HepG2 (cell line): ENCODE measurements at regions not wholly inside any gene's neighbourhood (a gene's known extent, or its start where the extent isn't known, plus 50 kb on each side); places are given as distances from the start of the nearest gene placed in this dataset.
A peak's percentile ranks its signal among the peaks of the same experiment; 100 is the strongest.

ENCODE experiments used
- CHD2 ChIP-seq: IDR thresholded peaks from 2 replicates; pipeline ENCODE4 v1.6.1; 2011; ENCODE audit warnings: low read depth, low read length, improper control_type of control experiment
- GABPA ChIP-seq, 2 experiments: IDR thresholded peaks; 2 replicates each; pipeline ENCODE4 v1.6.1; 2011 to 2016; ENCODE audit warnings: low read depth in 2 of 2, low read length in 1 of 2, missing biosample characterization in 1 of 2, missing genetic modification characterization in 1 of 2
- HOXD1 ChIP-seq: sonication (generic); formaldehyde crosslinking; IDR thresholded peaks from 2 replicates; pipeline ENCODE4 v1.5.0; 2020; ENCODE audit warnings: missing genetic modification reagents
- MIXL1 ChIP-seq: IDR thresholded peaks from 2 replicates; pipeline ENCODE4 v1.6.1; 2016
- NCOA5 ChIP-seq: sonication (generic); formaldehyde crosslinking; IDR thresholded peaks from 2 replicates; pipeline ENCODE4 v1.4.0; 2020; ENCODE audit warnings: missing genetic modification reagents
- NR2F6 ChIP-seq, 2 experiments: IDR thresholded peaks; 2 replicates each; pipeline ENCODE4 v1.6.1; 2016; ENCODE audit warnings: antibody characterized with exemption in 1 of 2, mild to moderate bottlenecking in 1 of 2
- POLR2A ChIP-seq, 2 experiments: IDR thresholded peaks; 2 replicates each; pipeline ENCODE4 v1.6.1; 2011; ENCODE audit warnings: low read depth in 2 of 2, low read length in 2 of 2, mild to moderate bottlenecking in 1 of 2, moderate library complexity in 1 of 2; ENCODE audit not compliant: insufficient read depth in 1 of 2
- RELA ChIP-seq: sonication (generic); formaldehyde crosslinking; IDR thresholded peaks from 2 replicates; pipeline ENCODE4 v1.4.0; 2020; ENCODE audit warnings: missing genetic modification reagents
- RERE ChIP-seq: IDR thresholded peaks from 2 replicates; pipeline ENCODE4 v1.6.1; 2016; ENCODE audit warnings: low read depth, missing genetic modification reagents, missing compliant biosample characterization
- RNF219 ChIP-seq: sonication (generic); formaldehyde crosslinking; IDR thresholded peaks from 2 replicates; pipeline ENCODE4 v1.5.0; 2020; ENCODE audit warnings: mild to moderate bottlenecking, missing genetic modification reagents
- SOX5 ChIP-seq: IDR thresholded peaks from 2 replicates; pipeline ENCODE4 v1.6.1; 2016; ENCODE audit warnings: borderline replicate concordance
- TAF1 ChIP-seq: sonication (generic); formaldehyde crosslinking; IDR thresholded peaks from 2 replicates; pipeline ENCODE4 v1.4.0; 2020; ENCODE audit warnings: missing genetic modification reagents
- TCF12 ChIP-seq, 2 experiments: fragments of 450-650 bp in 1 of 2; sonication (generic) in 1 of 2; formaldehyde crosslinking in 1 of 2; IDR thresholded peaks; 2 replicates each; pipeline versions ENCODE4 v1.6.1 to v1.8.0; 2017 to 2022; ENCODE audit warnings: antibody characterized with exemption in 1 of 2, mild to moderate bottlenecking in 1 of 2, missing genetic modification reagents in 1 of 2, moderate library complexity in 1 of 2
- UBTF ChIP-seq: sonication (generic); formaldehyde crosslinking; IDR thresholded peaks from 2 replicates; pipeline ENCODE4 v1.4.0; 2020; ENCODE audit warnings: mild to moderate bottlenecking, missing genetic modification reagents
- ZBTB37 ChIP-seq: sonication (generic); formaldehyde crosslinking; IDR thresholded peaks from 2 replicates; pipeline ENCODE4 v1.4.0; 2020; ENCODE audit warnings: mild to moderate bottlenecking, missing genetic modification reagents
- ZFYVE20 ChIP-seq: sonication (generic); formaldehyde crosslinking; IDR thresholded peaks from 2 replicates; pipeline ENCODE4 v1.8.0; 2023; ENCODE audit warnings: low read depth, mild to moderate bottlenecking, moderate library complexity, missing genetic modification reagents, borderline replicate concordance
- ZMYM4 ChIP-seq: sonication (generic); formaldehyde crosslinking; IDR thresholded peaks from 2 replicates; pipeline ENCODE4 v1.8.1; 2023; ENCODE audit warnings: mild to moderate bottlenecking, missing genetic modification reagents
- ZNF629 ChIP-seq: sonication (generic); formaldehyde crosslinking; conservative IDR thresholded peaks from 2 replicates; pipeline ENCODE4 v1.5.0; 2020; ENCODE audit warnings: missing genetic modification reagents

- TF ChIP-seq ZMYM4 (CRISPR knock-in tag) (no peak), UBTF (CRISPR knock-in tag) (no peak), RNF219 (CRISPR knock-in tag) (no peak), SOX5 (CRISPR knock-in tag) (peak; percentile 75), TCF12 (IDR thresholded peaks at IDR 0.05) (no peak), TCF12 (CRISPR knock-in tag; IDR thresholded peaks at IDR 0.05) (no peak), ZFYVE20 (CRISPR knock-in tag) (no peak), HOXD1 (no peak), MIXL1 (peak; percentile 87), NCOA5 (CRISPR knock-in tag) (no peak), POLR2A (IDR thresholded peaks at IDR 0.05; ENCODE audit: insufficient read depth in 1 of 2, low read depth in 2 of 2, low read length in 2 of 2) (no peak), NR2F6 (IDR thresholded peaks at IDR 0.05) (peak; percentile 60), NR2F6 (CRISPR knock-in tag; IDR thresholded peaks at IDR 0.05) (peak; percentile 57; the same call in 1 of the 2 replicates), ZNF629 (CRISPR knock-in tag) (no peak), GABPA (IDR thresholded peaks at IDR 0.05; ENCODE audit: low read depth, low read length) (no peak), GABPA (CRISPR knock-in tag; IDR thresholded peaks at IDR 0.05; ENCODE audit: low read depth) (no peak), TAF1 (no peak), CHD2 (no peak), ZBTB37 (CRISPR knock-in tag) (no peak), RELA (no peak), RERE (CRISPR knock-in tag) (peak; percentile 75; the same call in 1 of the 2 replicates)
Measured at GRCh38 chr6:53433261-53433950, 84.7 kb upstream of the ELOVL5 start (continued).
